Neural progenitor cell (in vitro differentiated cells): ENCODE measurements at regions not wholly inside any gene's neighbourhood (a gene's known extent, or its start where the extent isn't known, plus 50 kb on each side); places are given as distances from the start of the nearest gene placed in this dataset.
A peak's percentile ranks its signal among the peaks of the same experiment; 100 is the strongest.

Experiments
- DNase-seq: peaks from one replicate; pipeline ENCODE4 v3.0.0-alpha.2; 2016; ENCODE audit warnings: low spot score
- H2AFZ ChIP-seq: fragments of 200-600 bp; sonication (generic); replicated peaks from 2 replicates; pipeline ENCODE4 v1.6.1; 2016; ENCODE audit warnings: antibody characterized with exemption
- H3F3A ChIP-seq: fragments of 200-600 bp; sonication (generic); 2 replicates; pipeline ENCODE4 v1.6.1; 2016; ENCODE audit warnings: antibody characterized with exemption, low read depth
- H3K27ac ChIP-seq: fragments of 200-600 bp; sonication (generic); 2 replicates; pipeline ENCODE4 v1.5.1; 2016; ENCODE audit warnings: mild to moderate bottlenecking
- H3K27me3 ChIP-seq: fragments of 200-600 bp; sonication (generic); 2 replicates; pipeline ENCODE4 v1.6.1; 2016; ENCODE audit warnings: mild to moderate bottlenecking, moderate library complexity
- H3K36me3 ChIP-seq: fragments of 200-600 bp; sonication (generic); 2 replicates; pipeline ENCODE4 v1.5.1; 2016
- H3K4me1 ChIP-seq: fragments of 200-600 bp; sonication (generic); 2 replicates; pipeline ENCODE4 v1.6.1; 2016; ENCODE audit warnings: mixed run types
- H3K4me2 ChIP-seq: fragments of 200-600 bp; sonication (generic); 2 replicates; pipeline ENCODE4 v1.6.1; 2016
- H3K4me3 ChIP-seq: fragments of 200-600 bp; sonication (generic); 2 replicates; pipeline ENCODE4 v1.5.1; 2016
- H3K79me2 ChIP-seq: fragments of 200-600 bp; sonication (generic); 2 replicates; pipeline ENCODE4 v1.6.1; 2016; ENCODE audit warnings: low read depth
- H3K9ac ChIP-seq: fragments of 200-600 bp; sonication (generic); 2 replicates; pipeline ENCODE4 v1.6.1; 2016
- H3K9me3 ChIP-seq: fragments of 200-600 bp; sonication (generic); 2 replicates; pipeline ENCODE4 v1.5.1; 2016; ENCODE audit warnings: low read depth
- H4K20me1 ChIP-seq: fragments of 200-600 bp; sonication (generic); 2 replicates; pipeline ENCODE4 v1.6.1; 2016; ENCODE audit warnings: low read depth
- H3K27ac Mint-ChIP-seq: 3 replicates; pipeline ENCODE4 v1.8.0; 2021; ENCODE audit warnings: mixed read lengths
- H3K27me3 Mint-ChIP-seq: 2 replicates; pipeline ENCODE4 v1.8.0; 2022; ENCODE audit warnings: low read depth, mild to moderate bottlenecking, inconsistent platforms, moderate library complexity, mixed read lengths; ENCODE audit not compliant: insufficient read depth
- H3K36me3 Mint-ChIP-seq: 3 replicates; pipeline ENCODE4 v1.8.0; 2021; ENCODE audit warnings: mixed read lengths
- H3K4me1 Mint-ChIP-seq: 3 replicates; pipeline ENCODE4 v1.8.0; 2021; ENCODE audit warnings: mixed read lengths
- H3K4me3 Mint-ChIP-seq: 3 replicates; pipeline ENCODE4 v1.8.0; 2021; ENCODE audit warnings: mild to moderate bottlenecking, moderate library complexity, mixed read lengths
- H3K9me3 Mint-ChIP-seq: 3 replicates; pipeline ENCODE4 v1.8.0; 2020; ENCODE audit warnings: mixed read lengths
- CTCF ChIP-seq: fragments of 200-600 bp; sonication (generic); IDR thresholded peaks from 2 replicates; pipeline ENCODE4 v1.5.1; 2017; ENCODE audit warnings: antibody characterized with exemption, mild to moderate bottlenecking
- EZH2 ChIP-seq: fragments of 200-600 bp; sonication (generic); IDR thresholded peaks from 2 replicates; pipeline ENCODE4 v1.6.1; 2017; ENCODE audit warnings: antibody characterized with exemption, mild to moderate bottlenecking, moderate library complexity
- EZH2phosphoT487 ChIP-seq: fragments of 200-600 bp; sonication (generic); IDR thresholded peaks from 2 replicates; pipeline ENCODE4 v1.6.1; 2017; ENCODE audit warnings: antibody characterized with exemption

GRCh38 chr5:87781976-87782375 is 369.2 kb upstream of the CCNH start:
- Mint-ChIP-seq H3K36me3 (no peaks in the 10 kb centered on the region), H3K9me3 (no peaks in the 10 kb centered on the region), H3K4me1 (peaks cover 14% of the 10 kb centered on the region), H3K27me3 (peaks cover 2% of the 10 kb centered on the region), H3K4me3 (no peak overlapping the region), H3K27ac (no peak overlapping the region)
- Histone ChIP-seq H3K9ac (no peak overlapping the region), H3K27me3 (peaks cover 56% of the 10 kb centered on the region), H3K4me3 (no peak overlapping the region), H3K4me2 (no peak overlapping the region), H3K4me1 (peaks cover 18% of the 10 kb centered on the region), H3K27ac (no peak overlapping the region), H2AFZ (no peak overlapping the region), H3K36me3 (no peaks in the 10 kb centered on the region), H3F3A (peaks cover 27% of the 10 kb centered on the region), H3K9me3 (no peaks in the 10 kb centered on the region), H3K79me2 (no peaks in the 10 kb centered on the region), H4K20me1 (peaks cover 8% of the 10 kb centered on the region)
- TF ChIP-seq CTCF (no peak), EZH2phosphoT487 (no peak), EZH2 (no peak)
- no peak for DNase-seq

DNA sequence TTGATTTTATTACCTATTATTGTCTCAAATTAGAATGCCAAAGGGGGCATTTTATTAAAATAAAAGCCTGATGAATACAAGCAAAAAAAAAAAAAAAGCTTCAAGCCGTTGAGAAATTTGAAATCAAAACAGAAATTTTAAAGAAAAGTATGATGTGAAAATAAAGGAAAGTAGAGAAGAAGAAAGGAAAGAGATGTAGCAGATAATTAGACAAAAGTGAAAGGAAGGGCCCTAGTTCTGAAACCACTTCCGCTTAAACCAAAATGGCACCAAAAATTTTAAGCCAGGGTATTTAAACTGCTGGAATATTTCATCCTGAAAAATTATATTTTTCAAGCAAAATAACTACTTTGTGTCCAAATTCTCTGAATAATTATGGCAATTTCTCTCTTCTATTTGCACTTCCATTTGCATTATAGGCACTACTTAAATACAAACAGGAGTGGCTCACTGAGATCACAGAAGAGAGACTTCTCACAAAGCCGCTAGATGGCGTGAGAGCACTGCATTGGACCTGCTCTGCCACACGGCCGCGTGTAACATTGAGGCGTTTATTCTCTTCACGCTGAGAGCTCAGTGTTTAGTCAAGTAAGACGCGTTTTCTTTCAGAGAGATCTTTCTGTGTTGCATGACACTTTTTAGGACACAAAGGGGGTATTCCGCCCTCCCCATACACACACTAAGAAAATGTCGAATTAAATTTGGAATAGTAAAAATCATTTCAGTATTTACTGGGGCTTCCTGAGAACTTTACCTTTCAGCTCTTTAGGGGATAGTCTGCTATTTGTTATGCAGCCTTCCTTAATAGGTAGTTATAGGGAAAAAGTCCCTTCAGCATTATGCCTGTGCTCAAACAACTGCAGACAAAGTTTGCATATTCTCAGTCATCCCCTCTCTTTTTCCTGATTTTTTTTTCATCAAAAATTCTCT is 368.4 kb upstream of the CCNH start:
- TF ChIP-seq EZH2phosphoT487 (no peak), CTCF (peak; percentile 98), EZH2 (peak; percentile 56)
- no peak overlapping the region for H3K27ac ChIP-seq
- H3K4me2 ChIP-seq = peak overlapping the region; percentile 46
- H3K9me3 ChIP-seq = no peaks in the 10 kb centered on the region
- no peaks in the 10 kb centered on the region for H3K9me3 Mint-ChIP-seq
- H3K4me3 Mint-ChIP-seq = peak overlapping the region; percentile 5
- no peak overlapping the region for H3K9ac ChIP-seq
- H3K4me1 Mint-ChIP-seq = peaks cover 11% of the 10 kb centered on the region
- peaks cover 21% of the 10 kb centered on the region for H3F3A ChIP-seq
- H2AFZ ChIP-seq = no peak overlapping the region
- H3K27ac Mint-ChIP-seq = no peak overlapping the region
- DNase-seq = peak; percentile 95
- no peaks in the 10 kb centered on the region for H3K79me2 ChIP-seq
- H3K4me1 ChIP-seq = peaks cover 10% of the 10 kb centered on the region
- no peaks in the 10 kb centered on the region for H3K36me3 Mint-ChIP-seq
- H4K20me1 ChIP-seq = peaks cover 4% of the 10 kb centered on the region
- H3K27me3 ChIP-seq = peaks cover 47% of the 10 kb centered on the region
- no peaks in the 10 kb centered on the region for H3K36me3 ChIP-seq
- no peaks in the 10 kb centered on the region for H3K27me3 Mint-ChIP-seq
- H3K4me3 ChIP-seq = no peak overlapping the region

DNA sequence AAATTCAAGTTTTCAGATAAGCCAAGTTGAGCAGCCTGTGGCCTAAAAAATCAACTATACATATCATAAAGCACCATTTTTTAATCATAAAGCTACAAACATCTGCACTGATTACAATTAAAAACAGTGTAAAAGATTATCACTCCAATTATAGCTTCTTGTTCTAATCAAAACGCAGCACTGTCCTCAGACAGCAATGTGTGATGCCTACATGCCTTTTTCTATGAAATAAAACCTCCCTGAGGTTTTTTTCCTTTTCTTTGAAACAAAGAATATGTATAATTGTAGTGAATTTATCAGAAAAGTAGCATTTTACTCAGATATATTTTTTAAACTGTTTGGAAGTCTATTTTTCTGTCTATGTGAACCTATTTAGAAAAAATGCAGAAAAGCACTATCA is 366.1 kb upstream of the CCNH start:
- Histone ChIP-seq H3K4me2 (no peak overlapping the region), H3K9ac (no peak overlapping the region), H3K4me1 (peaks cover 6% of the 10 kb centered on the region), H4K20me1 (no peaks in the 10 kb centered on the region), H3F3A (peaks cover 6% of the 10 kb centered on the region), H3K36me3 (no peaks in the 10 kb centered on the region), H3K9me3 (no peaks in the 10 kb centered on the region), H2AFZ (no peak overlapping the region), H3K27me3 (peaks cover 25% of the 10 kb centered on the region), H3K79me2 (no peaks in the 10 kb centered on the region), H3K27ac (no peak overlapping the region), H3K4me3 (no peak overlapping the region)
- TF ChIP-seq CTCF = no peak
- TF ChIP-seq EZH2 = no peak
- no peak for TF ChIP-seq EZH2phosphoT487
- no peak for DNase-seq
- H3K27ac Mint-ChIP-seq = no peak overlapping the region
- H3K36me3 Mint-ChIP-seq = no peaks in the 10 kb centered on the region
- no peaks in the 10 kb centered on the region for H3K27me3 Mint-ChIP-seq
- peaks cover 9% of the 10 kb centered on the region for H3K4me1 Mint-ChIP-seq
- H3K4me3 Mint-ChIP-seq = no peak overlapping the region
- H3K9me3 Mint-ChIP-seq = no peaks in the 10 kb centered on the region
